ENCODE measurements at regions not wholly inside any gene's neighbourhood (a gene's known extent, or its start where the extent isn't known, plus 50 kb on each side); places are given as distances from the start of the nearest gene placed in this dataset.

- no peak overlapping the region for H3K4me3 ChIP-seq (ENCODE audit: control insufficient read depth, low read depth, low read length)
- no peak for DNase-seq (ENCODE audit: low read depth)
- TF ChIP-seq, protein P1, sequence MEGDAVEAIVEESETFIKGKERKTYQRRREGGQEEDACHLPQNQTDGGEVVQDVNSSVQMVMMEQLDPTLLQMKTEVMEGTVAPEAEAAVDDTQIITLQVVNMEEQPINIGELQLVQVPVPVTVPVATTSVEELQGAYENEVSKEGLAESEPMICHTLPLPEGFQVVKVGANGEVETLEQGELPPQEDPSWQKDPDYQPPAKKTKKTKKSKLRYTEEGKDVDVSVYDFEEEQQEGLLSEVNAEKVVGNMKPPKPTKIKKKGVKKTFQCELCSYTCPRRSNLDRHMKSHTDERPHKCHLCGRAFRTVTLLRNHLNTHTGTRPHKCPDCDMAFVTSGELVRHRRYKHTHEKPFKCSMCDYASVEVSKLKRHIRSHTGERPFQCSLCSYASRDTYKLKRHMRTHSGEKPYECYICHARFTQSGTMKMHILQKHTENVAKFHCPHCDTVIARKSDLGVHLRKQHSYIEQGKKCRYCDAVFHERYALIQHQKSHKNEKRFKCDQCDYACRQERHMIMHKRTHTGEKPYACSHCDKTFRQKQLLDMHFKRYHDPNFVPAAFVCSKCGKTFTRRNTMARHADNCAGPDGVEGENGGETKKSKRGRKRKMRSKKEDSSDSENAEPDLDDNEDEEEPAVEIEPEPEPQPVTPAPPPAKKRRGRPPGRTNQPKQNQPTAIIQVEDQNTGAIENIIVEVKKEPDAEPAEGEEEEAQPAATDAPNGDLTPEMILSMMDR (conservative IDR thresholded peaks at IDR 0.05; ENCODE audit: control insufficient read depth, insufficient read depth, low read depth, low read length): no peak
These were observed 78.8 kb upstream of the THBS1 start for GRCh38 chr15:39502082-39502447.

GRCh38 chr15:39502611-39503195 is 78.2 kb upstream of the THBS1 start:
- no peak overlapping the region for H3K4me3 ChIP-seq (ENCODE audit: control insufficient read depth, low read depth, low read length)
- no peak for DNase-seq (ENCODE audit: low read depth)
- TF ChIP-seq, protein P1 (conservative IDR thresholded peaks at IDR 0.05; ENCODE audit: control insufficient read depth, insufficient read depth, low read depth, low read length): no peak

DNA sequence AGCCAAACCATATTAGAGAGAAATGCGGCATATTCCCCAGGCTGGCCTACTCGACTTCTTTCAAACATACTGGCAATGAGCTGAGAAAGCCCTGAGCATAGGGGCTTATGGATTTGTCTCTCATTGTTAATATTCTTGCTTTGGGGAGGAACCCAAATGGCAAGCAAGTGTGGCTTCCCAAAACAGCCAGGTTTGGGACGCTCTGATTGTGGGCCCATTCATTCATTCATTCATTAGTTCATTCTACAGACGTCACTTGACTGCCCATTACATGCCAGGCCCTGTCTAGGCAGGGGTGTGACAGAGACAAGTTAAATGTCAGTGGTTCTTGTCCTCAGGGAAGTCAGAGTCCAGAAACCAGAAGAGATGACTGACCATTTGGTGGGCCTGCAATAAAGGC is 77.4 kb upstream of the THBS1 start:
- no peak overlapping the region for H3K4me3 ChIP-seq (ENCODE audit: control insufficient read depth, low read depth, low read length)
- TF ChIP-seq, protein P1 (conservative IDR thresholded peaks at IDR 0.05; ENCODE audit: control insufficient read depth, insufficient read depth, low read depth, low read length): no peak
- no peak for DNase-seq (ENCODE audit: low read depth)

DNA sequence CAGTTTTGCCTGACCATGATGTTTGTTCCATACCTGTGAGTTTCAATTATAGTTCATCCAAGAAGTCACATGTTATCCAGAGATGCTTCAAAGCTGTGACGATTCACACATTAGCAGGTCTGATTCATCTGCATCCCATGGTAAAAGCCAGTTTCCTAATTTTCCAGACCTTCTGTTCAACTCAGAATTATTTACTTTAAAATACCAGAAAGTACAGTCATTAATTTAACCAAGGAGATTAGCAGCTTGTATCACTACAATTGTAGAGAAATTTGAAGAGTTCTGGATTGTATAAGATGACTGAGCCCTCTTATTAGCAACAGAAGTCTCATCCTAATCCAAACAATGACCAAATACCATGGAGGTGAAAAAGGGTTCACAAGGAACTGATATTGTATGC is 76.1 kb upstream of the THBS1 start:
- DNase-seq (ENCODE audit: low read depth): peak; percentile 86
- TF ChIP-seq, protein P1 (conservative IDR thresholded peaks at IDR 0.05; ENCODE audit: control insufficient read depth, insufficient read depth, low read depth, low read length): no peak
- H3K4me3 ChIP-seq (ENCODE audit: control insufficient read depth, low read depth, low read length): no peak overlapping the region

DNA sequence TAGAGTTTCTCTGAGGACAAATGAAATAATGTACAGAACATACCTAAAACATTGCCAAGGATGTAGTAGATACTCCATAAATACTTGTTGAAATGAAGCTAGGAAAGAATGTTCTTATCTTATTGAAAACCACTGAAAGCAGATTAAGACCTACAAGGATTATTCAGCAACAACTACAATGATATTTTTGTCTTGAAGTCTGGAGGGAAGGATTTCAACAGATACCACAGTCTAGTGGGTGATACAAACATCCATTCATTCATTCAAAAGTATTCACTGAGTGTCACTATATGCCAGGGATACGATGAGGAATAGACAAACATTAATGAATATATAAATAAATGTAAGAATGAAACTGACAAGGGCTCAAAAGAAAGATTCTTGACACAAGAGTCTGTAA is 74.7 kb upstream of the THBS1 start:
- DNase-seq (ENCODE audit: low read depth): no peak
- TF ChIP-seq, protein P1 (conservative IDR thresholded peaks at IDR 0.05; ENCODE audit: control insufficient read depth, insufficient read depth, low read depth, low read length): no peak
- no peak overlapping the region for H3K4me3 ChIP-seq (ENCODE audit: control insufficient read depth, low read depth, low read length)

- peak; percentile 42 for DNase-seq (ENCODE audit: low read depth)
- TF ChIP-seq, protein P1 (conservative IDR thresholded peaks at IDR 0.05; ENCODE audit: control insufficient read depth, insufficient read depth, low read depth, low read length): no peak
- no peak overlapping the region for H3K4me3 ChIP-seq (ENCODE audit: control insufficient read depth, low read depth, low read length)
These were observed 72.3 kb upstream of the THBS1 start for GRCh38 chr15:39508536-39508935.
